NB4 (cell line): ENCODE measurements at regions not wholly inside any gene's neighbourhood (a gene's known extent, or its start where the extent isn't known, plus 50 kb on each side); places are given as distances from the start of the nearest gene placed in this dataset.

Source experiments
- CTCF ChIP-seq: IDR thresholded peaks from one replicate; pipeline ENCODE4 v1.5.1; 2012; ENCODE audit warnings: low read depth, low read length
- MAX ChIP-seq: IDR thresholded peaks from 2 replicates; pipeline ENCODE4 v1.6.1; 2011; ENCODE audit warnings: low read depth, low read length
- MYC ChIP-seq: IDR thresholded peaks from 2 replicates; pipeline ENCODE4 v1.6.1; 2011; ENCODE audit warnings: low read depth, low read length
- POLR2A ChIP-seq: IDR thresholded peaks from 2 replicates; pipeline ENCODE4 v1.6.1; 2011; ENCODE audit warnings: mild to moderate bottlenecking; ENCODE audit not compliant: insufficient read length; ENCODE audit errors: extremely low read depth

- TF ChIP-seq POLR2A (no peak), CTCF (no peak), MAX (no peak), MYC (no peak)
Observed at GRCh38 chr18:57249179-57249578, 102.3 kb downstream of the BOD1L2 start.
